HCT116 (cell line): ENCODE measurements at regions not wholly inside any gene's neighbourhood (a gene's known extent, or its start where the extent isn't known, plus 50 kb on each side); places are given as distances from the start of the nearest gene placed in this dataset.

Experiments used
- ATAC-seq: fragments of 200-7000 bp; cut with Tn5 transposase; 2 replicates; pipeline ENCODE4 v1.9.1; 2020; ENCODE audit warnings: mild to moderate bottlenecking, moderate library complexity
- BruUV-seq: library from RNA; stranded (reverse); fragments of 400-500 nt; replicated peaks from 2 replicates; lab custom pipeline; 2021; lab: Mats Ljungman, UMichigan
- CTCF ChIA-PET: fragments of 300-600 bp; sonication (Branson Sonifier 250); formaldehyde crosslinking; loops from one replicate; lab custom pipeline; 2021; ENCODE audit warnings: antibody characterized with exemption; lab: Charles Lee
- POLR2A ChIA-PET: fragments of 300-600, 350-600 bp; sonication (Branson Sonifier 250); formaldehyde crosslinking; loops from one replicate; lab custom pipeline; 2021; ENCODE audit warnings: antibody characterized with exemption; lab: Charles Lee
- RAD21 ChIA-PET, 2 experiments: fragments of 300-600 bp; sonication (Branson Sonifier 250); formaldehyde crosslinking; loops; one replicate each; lab custom pipeline; 2023; ENCODE audit warnings: low total read pairs in 2 of 2; ENCODE audit not compliant: uncharacterized antibody in 2 of 2, unreplicated experiment in 2 of 2, low non-redundant PET in 1 of 2; lab: Charles Lee
- DNase-seq: peaks from one replicate; pipeline ENCODE4 v3.0.0-alpha.2; 2010; ENCODE audit warnings: low read depth, low spot score
- H2AFZ ChIP-seq: fragments of 200-600 bp; shearing (Covaris generic), sonication (generic); 2 replicates; pipeline ENCODE4 v1.6.1; 2017; ENCODE audit warnings: low read depth, mixed run types, mixed read lengths, antibody characterized with exemption, low read length; ENCODE audit not compliant: poor library complexity, severe bottlenecking
- H3K27ac ChIP-seq: 2 replicates; pipeline ENCODE4 v1.5.1; 2012; ENCODE audit warnings: low read depth, low read length
- H3K27me3 ChIP-seq: fragments of 200-600 bp; sonication (generic); 2 replicates; pipeline ENCODE4 v1.6.1; 2016; ENCODE audit warnings: mixed run types, low read length, mixed read lengths; ENCODE audit not compliant: insufficient read depth
- H3K36me3 ChIP-seq, 2 experiments: fragments of 200-500 bp in 1 of 2; fragments of 200-600 bp in 1 of 2; sonication (Bioruptor generic) in 1 of 2; sonication (generic) in 1 of 2; 2 replicates each; pipeline versions ENCODE4 v1.5.1 to v1.6.1; 2014 to 2016; ENCODE audit warnings: low read length in 2 of 2, inconsistent platforms in 1 of 2, mixed read lengths in 1 of 2, mixed run types in 1 of 2; ENCODE audit not compliant: insufficient read depth in 2 of 2, control insufficient read depth in 1 of 2
- H3K4me1 ChIP-seq, 2 experiments: fragments of 200-600 bp in 1 of 2; sonication (generic) in 1 of 2; 2 replicates each; pipeline versions ENCODE4 v1.5.1 to v1.6.1; 2012 to 2017; ENCODE audit warnings: low read length in 2 of 2, inconsistent platforms in 1 of 2, mild to moderate bottlenecking in 1 of 2, mixed read lengths in 1 of 2, mixed run types in 1 of 2, moderate library complexity in 1 of 2; ENCODE audit not compliant: insufficient read depth in 2 of 2, control insufficient read depth in 1 of 2
- H3K4me2 ChIP-seq: fragments of 200-600 bp; sonication (generic); 2 replicates; pipeline ENCODE4 v1.6.1; 2017; ENCODE audit warnings: mixed run types, low read length, mixed read lengths
- H3K4me3 ChIP-seq, 2 experiments: fragments of 200-600 bp in 1 of 2; sonication (generic) in 1 of 2; replicated peaks in 1 of 2; 2 replicates each; pipeline ENCODE4 v1.5.1; 2011 to 2016; ENCODE audit warnings: low read length in 2 of 2, control low read depth in 1 of 2, low read depth in 1 of 2, mild to moderate bottlenecking in 1 of 2, mixed read lengths in 1 of 2, mixed run types in 1 of 2
- H3K79me2 ChIP-seq: fragments of 200-600 bp; sonication (generic); 2 replicates; pipeline ENCODE4 v1.6.1; 2017; ENCODE audit warnings: mild to moderate bottlenecking, mixed run types, low read length, moderate library complexity, mixed read lengths; ENCODE audit not compliant: insufficient read depth
- H3K9ac ChIP-seq: fragments of 200-600 bp; sonication (generic); 2 replicates; pipeline ENCODE4 v1.6.1; 2016; ENCODE audit warnings: low read length, mixed read lengths
- H3K9me2 ChIP-seq: fragments of 200-600 bp; sonication (generic), shearing (Covaris generic); 2 replicates; pipeline ENCODE4 v1.6.1; 2017; ENCODE audit warnings: mixed run types, mild to moderate bottlenecking, moderate library complexity; ENCODE audit not compliant: insufficient read depth
- H3K9me3 ChIP-seq, 2 experiments: fragments of 200-500 bp in 1 of 2; fragments of 200-600 bp in 1 of 2; sonication (Bioruptor generic) in 1 of 2; sonication (generic) in 1 of 2; 2 replicates each; pipeline ENCODE4 v1.6.1; 2014 to 2017; ENCODE audit warnings: low read length in 2 of 2, mixed read lengths in 2 of 2, inconsistent platforms in 1 of 2, low read depth in 1 of 2, mild to moderate bottlenecking in 1 of 2, mixed run types in 1 of 2, moderate library complexity in 1 of 2; ENCODE audit not compliant: control insufficient read depth in 1 of 2, insufficient read depth in 1 of 2
- H4K20me1 ChIP-seq: fragments of 200-600 bp; sonication (generic), shearing (Covaris generic); 2 replicates; pipeline ENCODE4 v1.6.1; 2017; ENCODE audit warnings: mixed run types, mild to moderate bottlenecking, moderate library complexity; ENCODE audit not compliant: insufficient read depth
- CTCF ChIP-seq, 3 experiments: fragments of 200-600 bp in 1 of 3; sonication (generic) in 1 of 3; IDR thresholded peaks in 2 of 3; conservative IDR thresholded peaks in 1 of 3; 2 replicates each; pipeline ENCODE4 v1.5.1; 2012 to 2017; ENCODE audit warnings: low read depth in 2 of 3, low read length in 2 of 3, antibody characterized with exemption in 1 of 3, borderline replicate concordance in 1 of 3, control low read depth in 1 of 3, mild to moderate bottlenecking in 1 of 3, mixed read lengths in 1 of 3, mixed run types in 1 of 3, moderate library complexity in 1 of 3; ENCODE audit not compliant: insufficient read depth in 1 of 3
- EGR1 ChIP-seq: IDR thresholded peaks from 2 replicates; pipeline ENCODE4 v1.6.1; 2012; ENCODE audit warnings: low read depth
- FOSL1 ChIP-seq: IDR thresholded peaks from 2 replicates; pipeline ENCODE4 v1.6.1; 2012; ENCODE audit warnings: low read depth
- POLR2AphosphoS5 ChIP-seq: IDR thresholded peaks from 2 replicates; pipeline ENCODE4 v1.6.1; 2011; ENCODE audit warnings: mild to moderate bottlenecking, low read depth, low read length, moderate library complexity
- RAD21 ChIP-seq: IDR thresholded peaks from 2 replicates; pipeline ENCODE4 v1.6.1; 2012; ENCODE audit warnings: low read depth, mild to moderate bottlenecking
- SIN3A ChIP-seq: IDR thresholded peaks from 2 replicates; pipeline ENCODE4 v1.6.1; 2012; ENCODE audit warnings: low read depth
- ZBTB33 ChIP-seq: IDR thresholded peaks from 2 replicates; pipeline ENCODE4 v1.6.1; 2011; ENCODE audit warnings: mild to moderate bottlenecking, low read length, moderate library complexity; ENCODE audit not compliant: insufficient replicate concordance; ENCODE audit errors: extremely low read depth
- ZFX ChIP-seq: fragments of 450-650 bp; IDR thresholded peaks from 2 replicates; pipeline ENCODE4 v1.6.1; 2017
- intact Hi-C: fragments of 100-400 bp; cut with micrococcal nuclease; formaldehyde crosslinking; loops from 2 replicates; pipeline ENCODE4 v1.10.0; 2022
- TF ChIP-seq, protein P1 (sequence below): IDR thresholded peaks from 2 replicates; pipeline ENCODE4 v1.6.1; 2012

- TF ChIP-seq ZBTB33 (no peak), SIN3A (no peak), CTCF (IDR thresholded peaks at IDR 0.05 in 2 of 3, conservative IDR thresholded peaks at IDR 0.05 in 1 of 3; ENCODE audit: borderline replicate concordance in 1 of 3, insufficient read depth in 1 of 3, low read depth in 2 of 3, low read length in 2 of 3) (no peak), POLR2AphosphoS5 (no peak), ZFX (no peak), FOSL1 (no peak), RAD21 (no peak)
- TF ChIP-seq, protein P1, sequence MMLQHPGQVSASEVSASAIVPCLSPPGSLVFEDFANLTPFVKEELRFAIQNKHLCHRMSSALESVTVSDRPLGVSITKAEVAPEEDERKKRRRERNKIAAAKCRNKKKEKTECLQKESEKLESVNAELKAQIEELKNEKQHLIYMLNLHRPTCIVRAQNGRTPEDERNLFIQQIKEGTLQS, result no peak
These were observed 776.3 kb downstream of the TUSC7 start (continued) for GRCh38 chr3:117485841-117486240.

DNA sequence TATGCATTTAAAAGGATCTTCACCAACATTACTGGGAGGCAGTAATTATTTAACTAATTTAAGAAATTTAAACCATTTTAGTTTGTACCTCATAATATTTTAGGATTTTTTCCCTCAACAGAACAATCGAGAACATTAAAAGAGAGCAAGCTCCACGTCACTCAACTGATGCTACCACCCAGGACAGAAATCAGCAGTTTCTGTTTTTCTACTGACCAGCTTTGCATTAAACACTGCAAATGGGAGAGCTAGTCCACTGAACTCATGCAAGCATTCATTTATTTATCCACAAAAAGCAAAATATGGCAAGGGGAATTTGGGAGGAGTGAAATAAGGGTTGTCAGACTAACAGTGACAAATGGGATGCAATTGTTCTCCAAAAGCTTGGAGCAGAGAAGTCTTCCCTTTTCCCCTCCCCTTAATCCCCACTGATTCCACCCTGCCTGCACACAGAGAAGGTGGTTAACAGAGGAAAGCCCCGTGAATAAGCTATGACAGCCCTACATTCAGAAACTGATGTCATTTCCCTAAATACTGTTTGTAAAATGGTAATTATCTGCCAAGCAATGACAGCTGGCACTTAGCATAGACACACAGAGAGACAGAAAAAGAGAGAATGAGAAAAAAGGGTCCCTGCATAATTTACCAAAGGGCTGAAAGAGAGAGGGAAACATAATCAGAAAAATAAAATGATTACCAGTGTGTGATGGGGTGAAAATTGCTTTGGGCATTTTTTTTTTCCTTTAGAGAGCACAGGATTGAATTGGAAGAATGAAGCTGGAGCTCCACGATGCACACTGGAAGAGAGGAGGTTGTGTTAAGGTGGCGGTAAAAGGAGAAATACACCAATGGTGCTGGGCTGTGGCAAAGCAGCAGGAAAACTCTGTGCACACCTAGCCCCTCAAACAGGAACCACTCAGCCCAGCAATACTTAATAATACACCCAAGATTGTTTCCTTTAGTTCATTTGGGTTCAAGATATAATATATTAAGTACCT lies 777.4 kb downstream of the TUSC7 start:
- Histone ChIP-seq H3K27me3 (no peaks in the 10 kb centered on the region), H3K79me2 (no peaks in the 10 kb centered on the region), H4K20me1 (no peaks in the 10 kb centered on the region), H3K9me3 (no peaks in the 10 kb centered on the region), H3K27ac (no peak overlapping the region), H3K4me1 (no peaks in the 10 kb centered on the region), H3K4me3 (no peak overlapping the region)
- no peak for DNase-seq
- POLR2A ChIA-PET, result no interaction called here
- TF ChIP-seq EGR1 (no peak), FOSL1 (no peak), CTCF (IDR thresholded peaks at IDR 0.05 in 2 of 3, conservative IDR thresholded peaks at IDR 0.05 in 1 of 3; ENCODE audit: borderline replicate concordance in 1 of 3, insufficient read depth in 1 of 3, low read depth in 2 of 3, low read length in 2 of 3) (no peak), SIN3A (no peak), POLR2AphosphoS5 (no peak)
- TF ChIP-seq, all 23 proteins: peak for 0
- RAD21 ChIA-PET, result no interaction called here
- no peak overlapping the region for H3K4me2 ChIP-seq
- no peaks in the 10 kb centered on the region for H3K36me3 ChIP-seq
- no peaks in the 10 kb centered on the region for H3K9me2 ChIP-seq
- H2AFZ ChIP-seq, result no peak overlapping the region
- no peak for ATAC-seq
- CTCF ChIA-PET, result no interaction called here
- BruUV-seq, result no TSS peak
- intact Hi-C loops, result no loop called here
- no peak overlapping the region for H3K9ac ChIP-seq
